Nephron progenitor cell (in vitro differentiated cells): ENCODE measurements at regions not wholly inside any gene's neighbourhood (a gene's known extent, or its start where the extent isn't known, plus 50 kb on each side); places are given as distances from the start of the nearest gene placed in this dataset.

Source experiments
- DNase-seq: peaks from one replicate; pipeline ENCODE4 v3.0.0; 2021
- H3K27ac Mint-ChIP-seq: 2 replicates; pipeline ENCODE4 v1.8.0; 2021; ENCODE audit warnings: mild to moderate bottlenecking, moderate library complexity, mixed read lengths
- H3K27me3 Mint-ChIP-seq: 2 replicates; pipeline ENCODE4 v1.8.0; 2021; ENCODE audit warnings: mild to moderate bottlenecking, low read depth, mixed read lengths; ENCODE audit not compliant: poor library complexity
- H3K36me3 Mint-ChIP-seq: 2 replicates; pipeline ENCODE4 v1.8.0; 2021; ENCODE audit warnings: low read depth, mixed read lengths
- H3K4me1 Mint-ChIP-seq: 2 replicates; pipeline ENCODE4 v1.8.0; 2021; ENCODE audit warnings: mixed read lengths
- H3K4me3 Mint-ChIP-seq: 2 replicates; pipeline ENCODE4 v1.8.0; 2021; ENCODE audit warnings: mild to moderate bottlenecking, moderate library complexity, mixed read lengths
- H3K9me3 Mint-ChIP-seq: 2 replicates; pipeline ENCODE4 v1.8.0; 2021; ENCODE audit warnings: mild to moderate bottlenecking, moderate library complexity, mixed read lengths
- CTCF ChIP-seq: fragments of 200-600 bp; sonication (generic); IDR thresholded peaks from 2 replicates; pipeline ENCODE4 v1.5.0; 2021; ENCODE audit warnings: antibody characterized with exemption

DNA sequence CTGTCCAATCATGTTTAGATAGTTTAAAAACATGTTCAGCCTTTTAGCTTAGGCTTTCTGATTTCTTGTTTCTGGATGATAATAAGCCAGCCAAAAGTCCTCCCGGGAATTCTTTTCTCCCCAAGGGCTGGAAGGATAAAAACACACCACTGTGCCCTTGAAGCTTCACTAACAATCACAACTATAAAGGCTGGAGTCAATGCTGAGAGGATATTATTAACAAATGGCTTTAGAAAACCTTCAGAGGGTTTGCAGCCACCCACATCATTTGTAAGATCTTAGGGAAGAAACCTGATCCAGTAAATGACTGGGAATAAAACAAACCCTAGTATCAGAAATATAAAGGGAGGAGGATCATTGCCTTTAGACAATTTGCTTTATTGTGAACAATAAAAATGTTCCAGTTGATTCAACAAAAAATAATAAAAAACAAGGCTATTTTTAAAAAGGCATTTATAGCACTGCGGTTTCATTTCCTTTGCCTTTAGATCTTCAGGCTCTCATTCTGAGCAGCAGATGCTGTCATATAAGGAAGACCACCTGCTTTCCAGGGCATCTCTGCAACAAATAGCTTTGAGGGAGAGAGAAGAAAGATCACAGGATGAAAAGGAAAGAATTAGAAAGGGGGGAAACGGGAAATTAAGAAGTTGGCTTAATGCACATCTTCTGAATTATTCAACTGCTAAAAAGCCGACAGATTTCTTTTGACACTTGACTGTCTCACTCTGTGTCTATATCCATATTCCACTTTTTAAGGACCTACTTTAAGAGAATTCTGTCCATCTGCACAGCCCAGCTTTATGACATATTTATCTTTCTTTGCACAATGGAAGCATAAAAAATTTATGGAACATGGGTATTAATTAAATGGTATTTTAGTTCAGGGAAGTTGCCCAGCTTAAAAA is 277.2 kb upstream of the SLC24A2 start:
- DNase-seq = no peak
- Mint-ChIP-seq H3K27ac (no peak overlapping the region), H3K4me3 (no peak overlapping the region), H3K4me1 (peaks cover 34% of the 10 kb centered on the region), H3K27me3 (no peaks in the 10 kb centered on the region), H3K36me3 (peaks cover 6% of the 10 kb centered on the region), H3K9me3 (peaks cover 5% of the 10 kb centered on the region)
- TF ChIP-seq CTCF = no peak

DNA sequence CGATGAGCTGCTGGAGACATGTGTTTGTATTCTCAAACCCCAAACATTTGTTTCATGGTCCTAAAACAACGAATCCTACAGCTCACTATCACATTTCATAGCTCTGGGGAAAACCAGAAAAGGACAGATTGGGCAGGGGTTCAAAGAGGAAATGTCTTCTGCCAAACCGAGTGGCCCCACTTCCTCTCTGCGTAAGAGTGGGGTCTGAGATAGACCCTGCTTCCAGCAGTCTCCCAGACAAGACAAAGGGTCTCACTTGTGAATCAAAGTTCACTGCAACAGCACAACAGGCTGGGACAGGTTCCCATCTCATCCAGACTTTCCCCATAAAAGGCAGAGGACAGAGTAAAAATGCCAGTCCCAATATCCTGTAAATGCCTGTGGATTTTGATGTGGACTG is 276.2 kb upstream of the SLC24A2 start:
- Mint-ChIP-seq H3K27ac (peak overlapping the region; percentile 83), H3K4me1 (peaks cover 37% of the 10 kb centered on the region), H3K9me3 (peaks cover 5% of the 10 kb centered on the region), H3K4me3 (no peak overlapping the region), H3K36me3 (peaks cover 6% of the 10 kb centered on the region), H3K27me3 (no peaks in the 10 kb centered on the region)
- DNase-seq = no peak
- TF ChIP-seq CTCF = no peak

DNA sequence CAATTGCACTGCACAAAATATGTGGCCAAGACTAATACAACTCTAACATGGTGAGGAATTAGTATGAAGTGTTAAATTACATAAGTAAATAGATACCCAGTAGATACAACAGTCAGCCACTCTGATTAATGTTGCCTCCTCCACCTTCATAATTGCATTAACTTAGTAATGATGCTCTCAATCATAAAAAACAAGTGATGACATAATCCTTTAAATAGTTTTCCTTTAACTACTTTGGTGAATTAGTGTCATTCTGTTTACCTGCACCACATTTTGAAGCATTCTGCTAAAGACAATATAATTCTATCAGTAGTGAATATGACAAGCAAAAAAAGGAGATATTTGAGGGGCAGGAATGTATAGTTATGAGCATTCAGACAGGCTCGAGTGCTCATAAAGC is 265.9 kb upstream of the SLC24A2 start:
- H3K27ac Mint-ChIP-seq = no peak overlapping the region
- TF ChIP-seq CTCF = no peak
- H3K4me1 Mint-ChIP-seq = peaks cover 21% of the 10 kb centered on the region
- no peak overlapping the region for H3K4me3 Mint-ChIP-seq
- H3K9me3 Mint-ChIP-seq = no peaks in the 10 kb centered on the region
- no peaks in the 10 kb centered on the region for H3K27me3 Mint-ChIP-seq
- no peaks in the 10 kb centered on the region for H3K36me3 Mint-ChIP-seq
- no peak for DNase-seq

DNA sequence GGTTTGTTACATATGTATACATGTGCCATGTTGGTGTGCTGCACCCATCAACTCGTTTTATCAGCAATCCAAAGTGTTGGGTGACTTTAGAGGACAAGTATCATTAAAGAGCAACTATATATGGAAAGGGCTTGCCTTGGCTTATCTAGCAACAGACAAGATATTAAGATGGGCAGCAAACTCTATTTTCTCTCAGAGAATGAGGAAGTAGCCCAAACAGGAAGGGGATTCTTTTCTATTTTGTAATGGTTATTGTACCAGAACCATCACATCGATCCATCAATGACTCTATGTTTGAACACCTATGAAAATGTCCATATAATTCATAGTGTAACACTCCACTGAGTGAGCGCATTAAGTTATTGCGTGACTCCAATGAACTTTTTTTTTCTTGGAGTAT is 260.1 kb upstream of the SLC24A2 start:
- H3K36me3 Mint-ChIP-seq = no peaks in the 10 kb centered on the region
- DNase-seq = no peak

DNA sequence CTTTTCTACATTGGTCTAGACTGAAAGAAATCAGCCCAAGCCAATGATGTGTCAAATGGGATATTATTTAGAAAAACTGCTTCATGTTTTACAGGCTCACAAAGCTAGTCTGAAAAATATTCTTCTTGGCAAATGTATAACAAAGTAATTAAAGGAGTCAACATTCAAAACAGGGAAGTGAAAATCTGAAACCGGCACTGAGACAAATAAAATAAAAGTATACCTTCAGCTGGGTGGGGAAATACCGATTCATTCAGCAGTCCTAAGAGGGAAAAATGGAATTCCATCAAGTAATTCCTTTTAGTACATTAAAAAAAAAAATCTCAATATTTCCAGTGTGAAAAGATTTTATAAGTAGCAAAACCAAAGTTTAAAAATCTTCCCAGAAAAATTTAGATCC is 259.6 kb upstream of the SLC24A2 start:
- no peaks in the 10 kb centered on the region for H3K9me3 Mint-ChIP-seq
- DNase-seq = no peak
- TF ChIP-seq CTCF = no peak
- no peak overlapping the region for H3K27ac Mint-ChIP-seq
- no peak overlapping the region for H3K4me3 Mint-ChIP-seq
- no peaks in the 10 kb centered on the region for H3K27me3 Mint-ChIP-seq
- peaks cover 27% of the 10 kb centered on the region for H3K4me1 Mint-ChIP-seq
- H3K36me3 Mint-ChIP-seq = no peaks in the 10 kb centered on the region

More for the DNA sequence above, 260.1 kb upstream of the SLC24A2 start:
- Mint-ChIP-seq H3K9me3 (no peaks in the 10 kb centered on the region), H3K27me3 (no peaks in the 10 kb centered on the region), H3K4me3 (no peak overlapping the region), H3K4me1 (peaks cover 28% of the 10 kb centered on the region), H3K27ac (no peak overlapping the region)
- TF ChIP-seq CTCF = no peak

DNA sequence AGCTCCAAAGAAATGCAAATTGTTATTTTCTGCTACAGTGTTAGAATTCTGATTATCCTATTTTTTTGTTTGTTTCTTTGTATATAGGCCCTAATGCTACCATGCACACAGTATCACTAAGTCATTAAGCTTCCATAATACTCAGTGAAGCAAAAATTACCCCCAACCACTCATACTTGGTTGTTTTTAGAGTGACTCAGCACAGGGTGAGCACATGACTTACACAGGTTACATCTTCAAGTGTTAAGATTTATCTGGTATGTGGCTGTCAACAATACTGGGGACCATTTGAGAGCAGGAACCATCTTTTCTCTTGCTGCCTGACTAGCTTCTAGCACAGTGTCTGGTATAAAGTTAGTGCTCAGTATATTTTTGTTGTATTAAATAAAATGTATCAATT is 255.8 kb upstream of the SLC24A2 start:
- no peak for DNase-seq
- no peak overlapping the region for H3K27ac Mint-ChIP-seq
- TF ChIP-seq CTCF = no peak
- no peak overlapping the region for H3K4me3 Mint-ChIP-seq
- peaks cover 8% of the 10 kb centered on the region for H3K27me3 Mint-ChIP-seq
- H3K9me3 Mint-ChIP-seq = no peaks in the 10 kb centered on the region
- H3K4me1 Mint-ChIP-seq = peaks cover 11% of the 10 kb centered on the region
- H3K36me3 Mint-ChIP-seq = no peaks in the 10 kb centered on the region
